GM12865 (cell line): ENCODE measurements at regions not wholly inside any gene's neighbourhood (a gene's known extent, or its start where the extent isn't known, plus 50 kb on each side); places are given as distances from the start of the nearest gene placed in this dataset.
"Not testable (repeated sequence)": the region's sequence is repeated elsewhere in the genome, so short reads cannot be mapped to it uniquely, and the experiment has no call there.

Experiments
- DNase-seq: peaks from one replicate; pipeline ENCODE4 v3.0.0; 2010; ENCODE audit warnings: low read depth
- H3K4me3 ChIP-seq: 2 replicates; pipeline ENCODE4 v1.5.1; 2011; ENCODE audit warnings: mild to moderate bottlenecking, low read depth, low read length, control low read depth
- CTCF ChIP-seq: IDR thresholded peaks from 2 replicates; pipeline ENCODE4 v1.5.1; 2011; ENCODE audit warnings: low read length, control low read depth, low read depth, inconsistent platforms; ENCODE audit not compliant: insufficient read depth; ENCODE audit errors: missing control alignments

- H3K4me3 ChIP-seq, result no peak overlapping the region
- no peak for TF ChIP-seq CTCF
- no peak for DNase-seq
Observed at GRCh38 chr13:90511903-90512302, 835.6 kb upstream of the MIR17HG start.

DNA sequence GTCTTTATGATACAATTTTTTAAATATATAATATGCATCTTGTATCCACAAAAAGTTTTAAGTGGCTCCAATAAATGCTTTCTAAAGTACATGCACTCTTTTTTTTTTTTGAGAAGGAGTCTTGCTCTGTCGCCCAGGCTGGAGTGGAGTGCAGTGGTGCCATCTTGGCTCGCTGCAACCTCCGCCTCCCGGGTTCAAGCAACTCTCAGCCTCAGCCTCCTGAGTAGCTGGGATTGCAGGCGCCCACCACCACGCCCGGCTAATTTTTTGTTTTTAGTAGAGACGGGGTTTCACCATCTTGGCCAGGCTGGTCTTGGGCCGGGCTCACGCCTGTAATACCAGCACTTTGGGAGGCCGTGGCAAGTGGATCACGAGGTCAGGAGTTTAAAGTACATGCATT is 832.8 kb upstream of the MIR17HG start:
- DNase-seq, result not testable (repeated sequence)

GRCh38 chr13:90518417-90518816 is 829.1 kb upstream of the MIR17HG start:
- TF ChIP-seq CTCF, result no peak
- no peak for DNase-seq

More for the DNA sequence above, 832.8 kb upstream of the MIR17HG start:
- not testable (repeated sequence) for H3K4me3 ChIP-seq

DNA sequence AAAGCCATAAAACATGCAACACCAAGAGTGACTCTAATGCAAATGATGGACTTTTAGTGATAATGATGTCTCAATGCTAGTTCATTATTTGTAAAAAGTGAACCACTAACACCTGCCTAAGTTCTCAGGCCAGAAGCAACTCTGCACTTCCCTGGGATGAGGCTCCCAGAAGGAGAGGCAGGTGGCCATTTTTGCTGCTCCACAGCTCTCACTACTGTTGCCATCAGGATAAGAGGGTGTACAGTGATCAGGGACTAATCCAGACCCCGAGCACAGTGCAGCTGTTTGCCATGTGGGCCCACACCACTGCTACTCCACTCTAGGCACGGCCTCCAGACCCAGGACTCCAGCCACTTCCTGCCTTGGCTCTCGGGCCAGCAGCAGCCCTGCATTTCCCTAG is 828.3 kb upstream of the MIR17HG start:
- H3K4me3 ChIP-seq, result no peak overlapping the region
- TF ChIP-seq CTCF, result no peak

More at GRCh38 chr13:90518417-90518816, 829.1 kb upstream of the MIR17HG start:
- H3K4me3 ChIP-seq, result no peak overlapping the region

GRCh38 chr13:90526711-90527110 is 820.8 kb upstream of the MIR17HG start:
- TF ChIP-seq CTCF, result no peak
- no peak for DNase-seq
- no peak overlapping the region for H3K4me3 ChIP-seq

More for the DNA sequence above, 828.3 kb upstream of the MIR17HG start:
- DNase-seq, result no peak

- DNase-seq, result no peak
- TF ChIP-seq CTCF, result no peak
- H3K4me3 ChIP-seq, result no peak overlapping the region
Observed at GRCh38 chr13:90531744-90532143, 815.7 kb upstream of the MIR17HG start.

GRCh38 chr13:90532861-90533492 is 814.5 kb upstream of the MIR17HG start:
- DNase-seq, result no peak
- H3K4me3 ChIP-seq, result no peak overlapping the region
- no peak for TF ChIP-seq CTCF
